ENCODE measurements at regions not wholly inside any gene's neighbourhood (a gene's known extent, or its start where the extent isn't known, plus 50 kb on each side); places are given as distances from the start of the nearest gene placed in this dataset.

- H3K4me1 ChIP-seq = no peaks in the 10 kb centered on the region
- no peak overlapping the region for H3K27ac ChIP-seq
- intact Hi-C loops (cut with DNase I) = no loop called here
- no peaks in the 10 kb centered on the region for H3K36me3 ChIP-seq
- 81 to 90% methylated on average over 4 of the region's 4 CpGs for WGBS, 2 donors
- H3K4me3 ChIP-seq (replicated peaks in 1 of 3) = no peak overlapping the region
- TF ChIP-seq CTCF (IDR thresholded peaks at IDR 0.05) = no peak
- no peak for TF ChIP-seq POLR2A (IDR thresholded peaks at IDR 0.05)
- no peaks in the 10 kb centered on the region for H3K27me3 ChIP-seq
- no peak for DNase-seq
- H3K9me3 ChIP-seq = no peaks in the 10 kb centered on the region
Measured at GRCh38 chr7:116093516-116094301, 63.1 kb upstream of the TFEC start.

GRCh38 chr7:116095396-116095795, 64.8 kb upstream of the TFEC start:
- DNase-seq = no peak
- Histone ChIP-seq H3K36me3 (no peaks in the 10 kb centered on the region), H3K27me3 (no peaks in the 10 kb centered on the region), H3K4me3 (replicated peaks in 1 of 3) (no peak overlapping the region), H3K27ac (no peak overlapping the region), H3K9me3 (no peaks in the 10 kb centered on the region), H3K4me1 (no peaks in the 10 kb centered on the region)
- intact Hi-C loops (cut with DNase I) = no loop called here
- TF ChIP-seq CTCF (IDR thresholded peaks at IDR 0.05) = no peak
- TF ChIP-seq POLR2A (IDR thresholded peaks at IDR 0.05) = no peak
- WGBS, 2 donors = 76 to 91% methylated on average over 2 of the region's 2 CpGs

- no peaks in the 10 kb centered on the region for H3K4me1 ChIP-seq
- H3K27me3 ChIP-seq = no peaks in the 10 kb centered on the region
- intact Hi-C loops (cut with DNase I) = no loop called here
- TF ChIP-seq POLR2A (IDR thresholded peaks at IDR 0.05) (no peak), CTCF (IDR thresholded peaks at IDR 0.05) (no peak)
- no peak overlapping the region for H3K27ac ChIP-seq
- no peak for DNase-seq
- H3K4me3 ChIP-seq (replicated peaks in 1 of 3) = no peak overlapping the region
- H3K9me3 ChIP-seq = no peaks in the 10 kb centered on the region
- 79 to 84% methylated on average over 4 of the region's 4 CpGs for WGBS, 2 donors
- H3K36me3 ChIP-seq = no peaks in the 10 kb centered on the region
Measured at GRCh38 chr7:116097365-116098009, 66.9 kb upstream of the TFEC start.

- Histone ChIP-seq H3K4me3 (replicated peaks in 1 of 3) (no peak overlapping the region), H3K27ac (no peak overlapping the region), H3K9me3 (no peaks in the 10 kb centered on the region), H3K36me3 (no peaks in the 10 kb centered on the region), H3K27me3 (no peaks in the 10 kb centered on the region), H3K4me1 (no peaks in the 10 kb centered on the region)
- intact Hi-C loops (cut with DNase I) = no loop called here
- DNase-seq = no peak
- no peak for TF ChIP-seq CTCF (IDR thresholded peaks at IDR 0.05)
- TF ChIP-seq POLR2A (IDR thresholded peaks at IDR 0.05) = no peak
- WGBS, 2 donors = 97% methylated on average over 12 of the region's 12 CpGs
Measured at GRCh38 chr7:116098175-116098574, 67.6 kb upstream of the TFEC start.

- WGBS, 2 donors = 85 to 88% methylated on average over 2 of the region's 2 CpGs
Measured at GRCh38 chr7:116100626-116101025, 70.1 kb upstream of the TFEC start.

More at GRCh38 chr7:116100626-116101025, 70.1 kb upstream of the TFEC start:
- no peak overlapping the region for H3K27ac ChIP-seq
- TF ChIP-seq CTCF (IDR thresholded peaks at IDR 0.05) (no peak), POLR2A (IDR thresholded peaks at IDR 0.05) (no peak)
- H3K27me3 ChIP-seq = no peaks in the 10 kb centered on the region
- no peaks in the 10 kb centered on the region for H3K9me3 ChIP-seq
- no peaks in the 10 kb centered on the region for H3K4me1 ChIP-seq
- no peak overlapping the region for H3K4me3 ChIP-seq (replicated peaks in 1 of 3)
- DNase-seq = no peak
- no peaks in the 10 kb centered on the region for H3K36me3 ChIP-seq
- intact Hi-C loops (cut with DNase I) = no loop called here
